HG02642 (cell line): ENCODE measurements at regions not wholly inside any gene's neighbourhood (a gene's known extent, or its start where the extent isn't known, plus 50 kb on each side); places are given as distances from the start of the nearest gene placed in this dataset.
"Not testable (repeated sequence)": the region's sequence is repeated elsewhere in the genome, so short reads cannot be mapped to it uniquely, and the experiment has no call there.

Source experiments
- ATAC-seq: cut with Tn5 transposase; IDR thresholded peaks from one replicate; pipeline ENCODE4 v1.9.1; 2021; ENCODE audit warnings: mild to moderate bottlenecking; ENCODE audit not compliant: unreplicated experiment, poor library complexity

- not testable (repeated sequence) for ATAC-seq
Observed at GRCh38 chr11:98770046-98770445, 250.7 kb upstream of the CNTN5 start.

GRCh38 chr11:98771791-98772190 lies 249.0 kb upstream of the CNTN5 start:
- no peak for ATAC-seq

- no peak for ATAC-seq
Observed at GRCh38 chr11:98772893-98773292, 247.9 kb upstream of the CNTN5 start.

DNA sequence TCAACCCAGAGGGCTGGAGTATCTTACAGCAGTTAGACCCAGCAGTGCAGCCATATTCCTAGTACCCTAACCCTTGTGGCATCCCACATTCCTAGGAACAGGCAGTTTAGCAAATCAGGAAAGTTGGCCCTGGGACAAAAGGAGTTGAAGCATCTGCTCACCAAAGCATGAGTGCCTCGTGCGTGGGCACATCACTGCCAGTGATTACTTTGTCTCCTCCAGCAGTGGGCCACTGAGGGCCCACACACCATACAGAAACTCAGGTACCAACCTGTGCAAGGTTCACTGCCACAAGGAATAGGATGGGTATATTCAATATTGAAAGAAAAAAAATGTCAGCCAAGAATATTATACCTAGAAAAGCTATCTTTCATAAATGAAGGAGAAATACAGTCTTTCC lies 227.5 kb upstream of the CNTN5 start:
- ATAC-seq: no peak

- no peak for ATAC-seq
Observed at GRCh38 chr11:98798333-98798732, 222.4 kb upstream of the CNTN5 start.

GRCh38 chr11:98800696-98801095 lies 220.1 kb upstream of the CNTN5 start:
- no peak for ATAC-seq

GRCh38 chr11:98828986-98829708 lies 191.6 kb upstream of the CNTN5 start:
- ATAC-seq: no peak

DNA sequence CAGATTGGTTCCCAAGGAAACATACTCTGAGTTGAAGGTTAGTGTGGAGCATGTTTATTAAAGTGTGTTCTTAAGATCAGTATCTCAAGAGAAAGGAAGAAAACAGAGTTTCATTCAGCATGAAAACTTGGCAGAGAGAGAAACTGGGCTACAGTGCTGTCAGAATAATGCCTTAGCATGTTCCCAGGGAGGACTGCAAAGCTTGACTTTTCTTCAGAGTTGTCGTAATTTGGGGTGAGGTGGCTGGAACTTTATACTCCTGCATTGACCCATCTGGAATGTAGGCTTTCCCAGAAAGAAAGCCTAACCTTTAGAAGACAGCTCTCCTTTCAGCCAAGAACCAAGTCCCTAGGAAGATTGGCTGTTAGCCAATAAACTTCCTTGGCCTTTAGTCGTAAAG lies 190.8 kb upstream of the CNTN5 start:
- ATAC-seq: no peak

DNA sequence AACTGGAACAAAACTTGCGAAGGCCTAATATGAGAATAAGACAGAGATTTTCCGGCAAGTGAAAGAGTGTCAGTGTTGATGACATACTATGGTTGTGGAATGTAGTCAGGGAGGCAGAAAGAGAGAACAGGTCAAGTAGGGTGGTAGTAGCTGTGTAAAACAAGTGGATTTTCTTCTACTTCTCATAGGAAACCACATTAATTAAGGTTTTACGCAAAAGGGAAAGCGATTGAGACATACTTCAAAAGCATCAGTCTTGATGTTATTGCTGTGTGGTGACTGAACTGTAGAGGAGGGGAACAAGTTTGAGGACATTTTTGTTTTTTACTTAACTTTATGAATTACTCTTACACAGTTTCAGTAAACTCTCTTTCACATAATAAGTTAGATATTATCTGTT lies 186.0 kb upstream of the CNTN5 start:
- ATAC-seq: no peak

DNA sequence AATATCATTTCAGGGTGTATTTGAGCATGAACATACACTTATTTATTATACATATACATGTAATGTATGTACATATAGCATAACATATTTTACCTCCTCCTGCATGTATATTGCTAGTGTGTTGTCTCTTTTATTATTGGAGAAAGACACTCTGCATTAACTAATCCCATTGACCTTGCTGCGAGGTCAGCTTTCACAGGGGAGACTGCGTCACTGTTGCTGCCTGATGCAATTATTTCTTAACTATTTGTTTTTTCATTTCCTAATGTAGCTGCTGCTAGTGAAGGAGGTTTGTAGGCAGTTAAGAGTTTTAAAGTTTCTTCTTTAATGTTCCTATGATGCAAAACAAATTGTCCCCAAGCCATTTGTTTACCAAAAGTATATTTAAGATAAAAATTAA lies 185.4 kb upstream of the CNTN5 start:
- ATAC-seq: no peak

GRCh38 chr11:98836156-98836555 lies 184.6 kb upstream of the CNTN5 start:
- no peak for ATAC-seq

DNA sequence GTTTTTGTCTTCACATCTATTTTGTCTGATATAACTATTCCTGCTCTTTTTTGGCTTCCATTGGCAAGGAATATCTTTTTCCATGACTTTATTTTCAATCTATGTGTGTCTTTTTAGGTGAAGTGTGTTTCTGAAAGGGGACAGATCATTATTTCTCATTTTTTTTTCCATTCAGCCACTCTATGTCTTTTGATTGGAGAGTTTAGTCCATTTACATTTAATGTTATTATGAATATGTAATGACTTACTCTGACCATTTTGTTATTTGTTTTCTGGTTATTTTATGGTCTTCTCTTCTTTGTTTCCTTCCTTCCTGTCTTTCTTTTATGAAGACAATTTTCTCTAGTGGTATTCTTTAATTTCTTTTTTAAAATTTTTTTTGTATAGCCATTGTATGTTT lies 178.6 kb upstream of the CNTN5 start:
- ATAC-seq: no peak

- ATAC-seq: no peak
Observed at GRCh38 chr11:98862169-98862568, 158.6 kb upstream of the CNTN5 start.

- no peak for ATAC-seq
Observed at GRCh38 chr11:98871690-98872089, 149.1 kb upstream of the CNTN5 start.

- no peak for ATAC-seq
Observed at GRCh38 chr11:98874050-98874449, 146.7 kb upstream of the CNTN5 start.

DNA sequence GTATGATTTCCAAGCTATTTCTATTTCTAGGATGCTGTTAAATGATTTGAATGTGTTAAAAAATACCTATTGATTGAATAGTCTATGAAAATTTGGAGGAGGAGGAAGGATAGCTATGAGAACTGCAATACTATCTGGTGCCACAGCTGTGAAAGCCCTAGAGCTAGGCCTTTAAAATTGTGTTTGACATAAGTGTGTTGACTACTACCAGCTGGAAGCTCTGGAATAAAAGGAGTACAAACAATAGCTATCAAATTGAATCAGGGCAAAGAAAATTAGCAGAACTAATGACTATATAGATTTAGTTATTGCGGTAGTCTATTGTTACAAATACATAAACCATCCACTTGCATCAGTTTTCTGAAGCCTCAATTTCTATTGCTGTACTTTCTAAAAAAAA lies 124.8 kb upstream of the CNTN5 start:
- no peak for ATAC-seq

GRCh38 chr11:98940913-98941312 lies 79.8 kb upstream of the CNTN5 start:
- ATAC-seq: no peak

- ATAC-seq: no peak
Observed at GRCh38 chr11:98944461-98944860, 76.3 kb upstream of the CNTN5 start.

DNA sequence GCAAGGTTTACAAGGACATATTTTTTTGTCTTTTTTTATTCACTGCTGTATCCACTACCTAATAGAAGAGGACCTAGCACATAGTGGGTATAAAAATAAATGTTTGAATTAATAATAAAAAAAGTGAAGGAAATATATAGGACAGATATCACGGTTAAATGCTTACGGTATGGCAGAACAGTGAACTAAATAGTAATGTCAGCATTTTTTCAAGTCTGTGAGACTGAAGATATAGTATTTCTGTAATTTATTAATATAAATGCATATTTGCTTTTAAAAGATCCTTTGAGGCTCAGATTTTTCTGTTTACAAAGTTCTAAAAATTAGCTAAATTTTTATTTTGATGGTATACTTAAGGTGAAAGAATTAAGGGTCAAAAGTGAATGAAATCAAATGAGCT lies 68.6 kb upstream of the CNTN5 start:
- no peak for ATAC-seq

GRCh38 chr11:98955551-98955950 lies 65.2 kb upstream of the CNTN5 start:
- no peak for ATAC-seq

DNA sequence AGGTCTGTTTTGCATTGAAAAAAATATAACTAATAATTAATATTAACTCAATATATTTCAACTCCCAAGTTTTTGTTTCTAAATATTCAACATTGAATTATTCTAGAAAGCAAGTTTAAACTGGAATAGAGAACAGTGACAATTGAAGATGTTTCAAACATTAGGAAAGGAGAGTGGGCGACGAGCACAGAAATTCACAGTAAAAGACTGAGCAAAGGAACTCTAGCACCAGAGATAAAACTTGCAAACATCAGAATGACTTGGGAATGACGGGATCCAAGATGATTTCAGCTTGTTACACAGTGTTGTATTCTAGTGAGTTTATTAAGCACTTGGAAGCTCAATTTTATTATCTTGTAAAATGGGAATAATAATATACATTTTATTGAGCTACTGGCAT lies 56.6 kb upstream of the CNTN5 start:
- ATAC-seq: no peak

- ATAC-seq: no peak
Observed at GRCh38 chr11:98965358-98965757, 55.4 kb upstream of the CNTN5 start.

GRCh38 chr11:98965775-98966174 lies 55.0 kb upstream of the CNTN5 start:
- ATAC-seq: no peak
